Endothelial cell of umbilical vein (primary cell): ENCODE measurements at regions not wholly inside any gene's neighbourhood (a gene's known extent, or its start where the extent isn't known, plus 50 kb on each side); places are given as distances from the start of the nearest gene placed in this dataset.

Source experiments
- BruUV-seq: library from RNA; stranded (reverse); fragments of 400-500 nt; replicated peaks from 2 replicates; lab custom pipeline; 2021; lab: Mats Ljungman, UMichigan
- CTCF ChIA-PET: fragments of 300-600, 350-600 bp; sonication (Branson Sonifier 250); formaldehyde crosslinking; loops from one replicate; lab custom pipeline; 2021; ENCODE audit warnings: antibody characterized with exemption, inconsistent platforms; lab: Charles Lee
- POLR2A ChIA-PET: fragments of 300-600, 350-600 bp; sonication (Branson Sonifier 250); formaldehyde crosslinking; loops from one replicate; lab custom pipeline; 2021; ENCODE audit warnings: antibody characterized with exemption, inconsistent platforms; lab: Charles Lee
- DNase-seq: peaks from one replicate; pipeline ENCODE4 v3.0.0-alpha.2; 2011; ENCODE audit warnings: low read depth, low spot score
- FAIRE-seq: peaks from 2 replicates; lab custom pipeline; 2011; peaks lifted over from hg19 to GRCh38; lab: Jason Lieb, UNC
- H2AFZ ChIP-seq: 2 replicates; pipeline ENCODE4 v1.6.0; 2012; ENCODE audit warnings: low read depth, low read length, control low read depth, inconsistent platforms
- H3K27ac ChIP-seq: 2 replicates; pipeline ENCODE4 v1.5.1; 2011; ENCODE audit warnings: low read depth, mild to moderate bottlenecking, control low read depth, low read length, moderate library complexity; ENCODE audit not compliant: insufficient read depth
- H3K27me3 ChIP-seq, 2 experiments: 2 replicates each; pipeline versions ENCODE4 v1.6.0 to v1.6.1; 2011; ENCODE audit warnings: low read length in 2 of 2, mixed read lengths in 1 of 2; ENCODE audit not compliant: control insufficient read depth in 2 of 2, insufficient read depth in 2 of 2
- H3K36me3 ChIP-seq, 2 experiments: 2 replicates in 1 of 2; 3 replicates in 1 of 2; pipeline ENCODE4 v1.5.1; 2011; ENCODE audit warnings: low read length in 2 of 2, mild to moderate bottlenecking in 1 of 2, moderate library complexity in 1 of 2; ENCODE audit not compliant: control insufficient read depth in 2 of 2, insufficient read depth in 2 of 2; ENCODE audit errors: extremely low read depth in 1 of 2
- H3K4me1 ChIP-seq: 3 replicates; pipeline ENCODE4 v1.5.1; 2011; ENCODE audit warnings: mild to moderate bottlenecking, low read length; ENCODE audit not compliant: control insufficient read depth, insufficient read depth; ENCODE audit errors: extremely low read depth
- H3K4me2 ChIP-seq: 2 replicates; pipeline ENCODE4 v1.6.1; 2011; ENCODE audit warnings: low read length, control low read depth, mixed read lengths; ENCODE audit not compliant: insufficient read depth
- H3K4me3 ChIP-seq, 3 experiments: fragments of 200-600 bp in 1 of 3; sonication (generic), shearing (Covaris generic) in 1 of 3; replicated peaks in 1 of 3; 2 replicates each; pipeline ENCODE4 v1.5.1; 2011 to 2016; ENCODE audit warnings: control low read depth in 3 of 3, low read length in 3 of 3, mild to moderate bottlenecking in 2 of 3, inconsistent platforms in 1 of 3, low read depth in 1 of 3, moderate library complexity in 1 of 3; ENCODE audit not compliant: insufficient read depth in 1 of 3
- H3K79me2 ChIP-seq: 2 replicates; pipeline ENCODE4 v1.6.0; 2012; ENCODE audit warnings: low read length, inconsistent platforms; ENCODE audit not compliant: control insufficient read depth, insufficient read depth
- H3K9ac ChIP-seq: replicated peaks from 2 replicates; pipeline ENCODE3; 2011; ENCODE audit warnings: low read length, control low read depth; ENCODE audit not compliant: insufficient read depth; ENCODE audit errors: extremely low read depth
- H3K9me1 ChIP-seq: replicated peaks from 3 replicates; pipeline ENCODE4 v1.6.0; 2011; ENCODE audit warnings: mild to moderate bottlenecking, low read length; ENCODE audit not compliant: control insufficient read depth, insufficient read depth; ENCODE audit errors: extremely low read depth
- H3K9me3 ChIP-seq: replicated peaks from 2 replicates; pipeline ENCODE4 v1.5.1; 2012; ENCODE audit warnings: low read length, inconsistent platforms; ENCODE audit not compliant: control insufficient read depth, insufficient read depth
- H4K20me1 ChIP-seq: replicated peaks from 2 replicates; pipeline ENCODE3; 2011; ENCODE audit warnings: mild to moderate bottlenecking, low read length; ENCODE audit not compliant: control insufficient read depth, insufficient read depth; ENCODE audit errors: extremely low read depth
- CTCF ChIP-seq, 2 donors: IDR thresholded peaks; 1 replicate in 1 of 2; 2 replicates in 1 of 2; pipeline ENCODE4 v1.5.1; 2011; ENCODE audit warnings: low read length in 2 of 2, mild to moderate bottlenecking in 2 of 2, moderate library complexity in 2 of 2, control low read depth in 1 of 2, inconsistent platforms in 1 of 2, low read depth in 1 of 2; ENCODE audit not compliant: insufficient read depth in 1 of 2; ENCODE audit errors: extremely low read depth in 1 of 2
- EZH2 ChIP-seq: IDR thresholded peaks from 2 replicates; pipeline ENCODE4 v1.6.1; 2012; ENCODE audit warnings: borderline replicate concordance, low read depth, mild to moderate bottlenecking, moderate library complexity, low read length, inconsistent platforms; ENCODE audit not compliant: severe bottlenecking
- FOS ChIP-seq: IDR thresholded peaks from 2 replicates; pipeline ENCODE4 v1.6.1; 2011; ENCODE audit warnings: mild to moderate bottlenecking, low read length, moderate library complexity, borderline replicate concordance; ENCODE audit not compliant: insufficient read depth
- GATA2 ChIP-seq: IDR thresholded peaks from 2 replicates; pipeline ENCODE4 v1.7.0; 2011; ENCODE audit warnings: low read depth, mild to moderate bottlenecking, moderate library complexity, mixed read lengths, low read length; ENCODE audit not compliant: insufficient read length, insufficient read depth
- JUN ChIP-seq: IDR thresholded peaks from 2 replicates; pipeline ENCODE4 v1.6.1; 2011; ENCODE audit warnings: borderline replicate concordance, low read depth; ENCODE audit not compliant: insufficient read length, insufficient read depth
- MAX ChIP-seq: IDR thresholded peaks from 2 replicates; pipeline ENCODE4 v1.6.1; 2011; ENCODE audit not compliant: insufficient read depth, insufficient read length
- MYC ChIP-seq: IDR thresholded peaks from one replicate; pipeline ENCODE4 v1.6.1; 2011; ENCODE audit warnings: mild to moderate bottlenecking, low read depth, low read length
- POLR2A ChIP-seq: IDR thresholded peaks from 2 replicates; pipeline ENCODE4 v1.6.1; 2012; ENCODE audit warnings: low read depth, mild to moderate bottlenecking, control low read depth, low read length
- POLR2AphosphoS5 ChIP-seq: IDR thresholded peaks from 2 replicates; pipeline ENCODE4 v1.6.1; 2012; ENCODE audit warnings: low read depth, mild to moderate bottlenecking, control low read depth, low read length, moderate library complexity; ENCODE audit not compliant: insufficient read depth
- dilution Hi-C: fragments of 300-500 bp; cut with MboI; formaldehyde crosslinking; loops from one replicate; pipeline ENCODE4 v1.15.0; 2019; ENCODE audit warnings: low sequenced_read_pairs; ENCODE audit not compliant: extremely low pct_ligation_motif_present
- intact Hi-C: fragments of 100-400 bp; cut with micrococcal nuclease; formaldehyde crosslinking; loops from one replicate; pipeline ENCODE4 v1.10.0; 2022

- TF ChIP-seq GATA2 (no peak), EZH2 (no peak), CTCF (IDR thresholded peaks at IDR 0.05; ENCODE audit: extremely low read depth in 1 of 2, insufficient read depth in 1 of 2, low read depth in 1 of 2, low read length in 2 of 2) (no peak), MYC (no peak), FOS (no peak), JUN (no peak), MAX (no peak), POLR2AphosphoS5 (no peak), POLR2A (no peak)
- intact Hi-C loops = no loop called here
- dilution Hi-C loops = no loop called here
- Histone ChIP-seq H3K9me3 (no peaks in the 10 kb centered on the region), H3K79me2 (no peaks in the 10 kb centered on the region), H3K4me2 (no peak overlapping the region), H3K4me3 (no peak overlapping the region), H3K4me1 (no peaks in the 10 kb centered on the region), H3K27ac (no peak overlapping the region), H3K27me3 (no peaks in the 10 kb centered on the region), H3K9me1 (no peaks in the 10 kb centered on the region), H3K36me3 (no peaks in the 10 kb centered on the region), H3K9ac (no peak overlapping the region), H4K20me1 (no peaks in the 10 kb centered on the region), H2AFZ (no peak overlapping the region)
- no TSS peak for BruUV-seq
- ChIA-PET CTCF (no interaction called here), POLR2A (no interaction called here)
- FAIRE-seq (no peak), DNase-seq (no peak)
Measured at GRCh38 chr14:28983279-28983678, 216.7 kb downstream of the FOXG1 start.
